HepG2 (cell line): ENCODE measurements at regions not wholly inside any gene's neighbourhood (a gene's known extent, or its start where the extent isn't known, plus 50 kb on each side); places are given as distances from the start of the nearest gene placed in this dataset.

Source experiments
- ATAC-seq: fragments of 200-7000 bp; cut with Tn5 transposase; 3 replicates; pipeline ENCODE4 v1.9.1; 2020; ENCODE audit warnings: mild to moderate bottlenecking, moderate library complexity
- BruUV-seq: library from RNA; stranded (reverse); fragments of 400-500 nt; replicated peaks from 2 replicates; lab custom pipeline; 2021; lab: Mats Ljungman, UMichigan
- CTCF ChIA-PET: fragments of 300-600 bp; formaldehyde crosslinking; extraction: SDS; loops from one replicate; lab custom pipeline; 2021; ENCODE audit warnings: low total read pairs, inconsistent platforms, low intra/inter-chr PET ratio; lab: Yijun Ruan, JAX
- POLR2A ChIA-PET: fragments of 350-600 bp; sonication (Branson Sonifier 250); formaldehyde crosslinking; loops from one replicate; lab custom pipeline; 2020; ENCODE audit warnings: antibody characterized with exemption, inconsistent platforms; lab: Yijun Ruan, JAX
- DNase-seq: peaks from one replicate; pipeline ENCODE4 v3.0.0-alpha.2; 2015; ENCODE audit warnings: low spot score
- FAIRE-seq: peaks from 3 replicates; lab custom pipeline; 2011; peaks lifted over from hg19 to GRCh38; lab: Jason Lieb, UNC
- H2AFZ ChIP-seq: one replicate; pipeline ENCODE4 v1.6.1; 2011; ENCODE audit warnings: low read length, inconsistent platforms
- H3K27ac ChIP-seq: fragments of 300-600 bp; 3 replicates; pipeline ENCODE4 v1.8.0; 2011; ENCODE audit warnings: mixed run types, mild to moderate bottlenecking, mixed read lengths, low read length, inconsistent platforms; ENCODE audit not compliant: insufficient read depth; ENCODE audit errors: extremely low read length
- H3K27me3 ChIP-seq, 2 experiments: fragments of 200-600 bp in 1 of 2; 2 replicates in 1 of 2; 3 replicates in 1 of 2; pipeline versions ENCODE4 v1.6.0 to v1.8.0; 2011; ENCODE audit warnings: low read length in 2 of 2, mild to moderate bottlenecking in 2 of 2, moderate library complexity in 2 of 2, inconsistent platforms in 1 of 2; ENCODE audit not compliant: insufficient read depth in 2 of 2, control insufficient read depth in 1 of 2
- H3K36me3 ChIP-seq, 2 experiments: fragments of 200-600 bp in 1 of 2; replicated peaks in 1 of 2; 2 replicates in 1 of 2; 3 replicates in 1 of 2; pipeline versions ENCODE4 v1.5.1 to v1.8.0; 2011; ENCODE audit warnings: low read length in 2 of 2, inconsistent platforms in 1 of 2; ENCODE audit not compliant: insufficient read depth in 2 of 2, control insufficient read depth in 1 of 2
- H3K4me1 ChIP-seq: 2 replicates; pipeline ENCODE4 v1.5.1; 2012; ENCODE audit warnings: low read length, inconsistent platforms; ENCODE audit not compliant: insufficient read depth
- H3K4me2 ChIP-seq: 2 replicates; pipeline ENCODE4 v1.6.0; 2011; ENCODE audit warnings: low read depth, low read length, inconsistent platforms
- H3K4me3 ChIP-seq, 3 experiments: fragments of 200-600 bp in 1 of 3; sonication (generic), shearing (Covaris generic) in 1 of 3; replicated peaks in 1 of 3; 2 replicates each; pipeline ENCODE4 v1.5.1; 2011 to 2016; ENCODE audit warnings: low read length in 3 of 3, inconsistent platforms in 2 of 3, low read depth in 2 of 3, mild to moderate bottlenecking in 2 of 3, control low read depth in 1 of 3, mixed read lengths in 1 of 3; ENCODE audit not compliant: insufficient read depth in 1 of 3
- H3K79me2 ChIP-seq: one replicate; pipeline ENCODE4 v1.6.1; 2011; ENCODE audit warnings: low read length, inconsistent platforms; ENCODE audit not compliant: insufficient read depth
- H3K9ac ChIP-seq: 2 replicates; pipeline ENCODE4 v1.6.0; 2011; ENCODE audit warnings: mild to moderate bottlenecking, low read depth, low read length, inconsistent platforms; ENCODE audit not compliant: insufficient read depth
- H3K9me3 ChIP-seq: 2 replicates; pipeline ENCODE4 v1.5.1; 2012; ENCODE audit warnings: mild to moderate bottlenecking, low read length
- H4K20me1 ChIP-seq: 2 replicates; pipeline ENCODE4 v1.6.0; 2011; ENCODE audit warnings: inconsistent platforms, mild to moderate bottlenecking, low read length, moderate library complexity; ENCODE audit not compliant: insufficient read depth
- CREB3 ChIP-seq: sonication (generic); formaldehyde crosslinking; IDR thresholded peaks from 2 replicates; pipeline ENCODE4 v1.5.0; 2020; ENCODE audit warnings: missing genetic modification reagents
- HOXA7 ChIP-seq: sonication (generic); formaldehyde crosslinking; IDR thresholded peaks from 2 replicates; pipeline ENCODE4 v1.8.1; 2022; ENCODE audit warnings: mild to moderate bottlenecking, missing genetic modification reagents, moderate library complexity
- NR0B2 ChIP-seq: sonication (generic); formaldehyde crosslinking; IDR thresholded peaks from 2 replicates; pipeline ENCODE4 v1.4.0; 2020; ENCODE audit warnings: mild to moderate bottlenecking, missing genetic modification reagents
- SMARCE1 ChIP-seq: fragments of 450-650 bp; IDR thresholded peaks from 2 replicates; pipeline ENCODE4 v1.6.1; 2017; ENCODE audit warnings: borderline replicate concordance
- SRY ChIP-seq: sonication (generic); formaldehyde crosslinking; IDR thresholded peaks from 2 replicates; pipeline ENCODE4 v1.8.0; 2022; ENCODE audit warnings: mild to moderate bottlenecking, missing genetic modification reagents
- YEATS4 ChIP-seq: sonication (generic); formaldehyde crosslinking; IDR thresholded peaks from 2 replicates; pipeline ENCODE4 v1.4.0; 2020; ENCODE audit warnings: missing genetic modification reagents, borderline replicate concordance
- ZKSCAN8 ChIP-seq: IDR thresholded peaks from 2 replicates; pipeline ENCODE4 v1.6.1; 2016; ENCODE audit warnings: borderline replicate concordance, missing genetic modification reagents, missing compliant biosample characterization
- WGBS: methylation state at CpG from one replicate; pipeline ENCODE4 v1.1.6; 2017; ENCODE audit warnings: low lambda C conversion rate; 5-methylcytosine and 5-hydroxymethylcytosine counted together
- in situ Hi-C: cut with HindIII; loops from 2 replicates; pipeline ENCODE4 v1.10.0; 2017; ENCODE audit warnings: low pct_unique_long_range_greater_than_20kb; ENCODE audit not compliant: extremely low pct_ligation_motif_present
- intact Hi-C: fragments of 100-400 bp; cut with micrococcal nuclease; formaldehyde crosslinking; loops from one replicate; pipeline ENCODE4 v1.10.0; 2022; ENCODE audit not compliant: unreplicated experiment

GRCh38 chr16:86934581-86935375 lies 356.4 kb downstream of the FOXL1 start:
- WGBS, result 53% methylated on average over 26 of the region's 27 CpGs
- ChIA-PET POLR2A (no interaction called here), CTCF (no interaction called here)
- no peak overlapping the region for H2AFZ ChIP-seq
- peaks cover 3% of the 10 kb centered on the region for H3K9me3 ChIP-seq
- no peak for ATAC-seq
- no peak overlapping the region for H3K9ac ChIP-seq
- no peaks in the 10 kb centered on the region; the same call in 1 of the 2 replicates for H4K20me1 ChIP-seq
- H3K4me3 ChIP-seq, result no peak overlapping the region
- no peak overlapping the region for H3K27ac ChIP-seq
- H3K4me2 ChIP-seq, result no peak overlapping the region
- intact Hi-C loops (no loop called here), in situ Hi-C loops (no loop called here)
- no peaks in the 10 kb centered on the region for H3K79me2 ChIP-seq
- no peak for DNase-seq
- H3K4me1 ChIP-seq, result no peaks in the 10 kb centered on the region
- FAIRE-seq, result no peak
- TF ChIP-seq SRY (CRISPR knock-in tag) (no peak), SMARCE1 (no peak), ZKSCAN8 (CRISPR knock-in tag) (no peak), YEATS4 (no peak), CREB3 (CRISPR knock-in tag) (no peak), NR0B2 (no peak), HOXA7 (CRISPR knock-in tag) (0 out of 2 replicates have a peak, but pooled peaks have one; percentile 36)
- no TSS peak for BruUV-seq
- H3K27me3 ChIP-seq, result peaks cover 0 to 49% of the 10 kb centered on the region in 2 experiments; a peak in 3 of 5 replicates
- H3K36me3 ChIP-seq, result no peaks in the 10 kb centered on the region
